GM08714 (cell line): ENCODE measurements at regions not wholly inside any gene's neighbourhood (a gene's known extent, or its start where the extent isn't known, plus 50 kb on each side); places are given as distances from the start of the nearest gene placed in this dataset.

Experiments used
- H3K4me3 ChIP-seq: fragments of 200-500 bp; sonication (Bioruptor generic); 2 replicates; pipeline ENCODE4 v1.5.1; 2014; ENCODE audit warnings: mild to moderate bottlenecking, low read length, inconsistent platforms
- ZNF274 ChIP-seq: IDR thresholded peaks from 2 replicates; pipeline ENCODE4 v1.6.1; 2012; ENCODE audit warnings: mild to moderate bottlenecking, low read depth, low read length

DNA sequence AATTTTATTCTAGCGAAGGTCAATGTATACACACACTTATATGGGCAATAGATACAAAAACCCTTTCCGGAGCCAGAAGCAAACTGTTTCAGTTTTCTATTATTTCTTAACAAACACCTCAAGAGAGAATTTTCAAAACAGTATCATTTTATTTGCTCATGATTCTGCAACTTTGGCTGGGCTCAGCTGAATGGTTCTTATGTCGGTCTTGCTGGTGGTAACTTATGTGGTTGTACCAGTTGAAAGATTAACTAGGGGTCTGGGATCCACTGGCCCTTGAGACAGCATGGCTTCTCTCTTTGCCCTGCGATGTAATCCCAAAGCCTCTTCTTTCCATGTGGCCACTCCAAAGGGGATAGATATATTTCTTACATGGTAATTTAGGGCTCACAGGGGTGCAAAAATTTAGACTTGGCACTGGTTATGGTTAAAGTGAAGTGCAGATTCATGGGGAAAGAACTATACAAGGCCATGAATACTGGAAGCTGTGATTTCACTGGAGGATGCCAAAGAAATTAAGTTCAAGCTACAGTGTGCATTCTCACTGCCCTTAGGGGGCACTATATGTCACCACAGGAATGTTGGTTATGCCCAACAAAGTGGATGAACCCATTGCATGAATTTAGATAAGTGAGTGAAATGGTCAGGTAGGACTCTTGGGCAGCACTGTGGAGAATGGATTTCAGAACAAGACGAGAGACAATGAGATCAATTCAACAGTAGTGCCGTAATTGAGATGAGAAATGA lies 94.3 kb upstream of the NAV3 start:
- no peak overlapping the region for H3K4me3 ChIP-seq
- no peak for TF ChIP-seq ZNF274

GRCh38 chr12:77734214-77734883 lies 96.3 kb upstream of the NAV3 start:
- no peak for TF ChIP-seq ZNF274

GRCh38 chr12:77728018-77728417 lies 102.7 kb upstream of the NAV3 start:
- no peak for TF ChIP-seq ZNF274
- H3K4me3 ChIP-seq = no peak overlapping the region

More at GRCh38 chr12:77734214-77734883, 96.3 kb upstream of the NAV3 start:
- no peak overlapping the region for H3K4me3 ChIP-seq

DNA sequence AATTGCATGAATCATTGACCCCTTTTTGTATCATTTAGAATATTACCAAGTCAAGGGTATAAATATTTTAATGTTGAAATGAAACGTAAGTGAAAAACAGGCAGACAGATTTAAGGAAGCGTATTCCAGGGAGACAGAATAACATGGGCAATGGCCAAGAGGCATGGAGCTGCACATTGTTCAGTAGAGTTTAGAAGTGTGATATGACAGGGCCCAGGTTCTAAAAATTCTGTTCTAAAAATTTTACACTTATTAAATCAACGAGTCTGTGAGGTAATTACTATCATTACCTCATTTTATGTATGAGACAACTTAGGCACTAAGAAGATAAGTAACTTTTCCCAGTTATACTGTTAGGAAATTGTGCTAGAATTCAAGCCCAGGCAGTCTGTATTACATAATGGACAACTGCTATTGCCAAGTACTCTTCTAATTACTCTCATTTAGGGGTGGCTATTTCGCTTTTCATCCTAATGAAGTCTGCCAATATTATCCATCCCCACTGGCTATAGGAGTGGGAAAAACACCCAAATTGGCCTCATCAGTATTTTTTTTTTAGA lies 103.2 kb upstream of the NAV3 start:
- H3K4me3 ChIP-seq = no peak overlapping the region
- TF ChIP-seq ZNF274 = no peak

- H3K4me3 ChIP-seq = no peak overlapping the region
- TF ChIP-seq ZNF274 = no peak
Measured at GRCh38 chr12:77725611-77726010, 105.1 kb upstream of the NAV3 start.

DNA sequence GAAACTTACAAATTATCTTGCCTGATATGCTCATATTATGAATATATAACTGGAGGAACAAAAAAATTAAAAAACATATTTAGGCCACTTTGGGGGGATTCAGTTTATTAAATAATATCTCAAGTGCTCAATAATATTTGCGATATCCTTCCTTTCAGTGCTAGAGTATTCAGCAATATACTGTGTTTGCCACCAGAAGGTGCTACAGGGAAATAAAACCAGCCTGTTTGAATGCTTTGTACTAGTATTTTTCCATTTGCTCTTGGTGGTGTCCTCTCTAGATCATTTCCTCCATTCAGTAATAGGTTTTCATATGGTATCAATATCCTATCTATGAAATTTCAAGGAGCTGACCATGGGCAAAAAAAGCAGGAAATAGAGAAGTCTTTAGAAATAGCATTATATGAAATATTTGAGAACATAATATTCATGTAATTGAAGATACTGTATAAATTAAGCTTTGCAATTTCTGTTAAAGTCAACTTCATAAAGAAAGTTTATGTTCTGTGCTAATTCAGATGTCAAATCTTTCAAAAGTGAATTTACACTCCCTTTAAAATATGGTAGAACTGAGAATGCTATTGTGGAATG lies 106.2 kb upstream of the NAV3 start:
- H3K4me3 ChIP-seq = no peak overlapping the region
- TF ChIP-seq ZNF274 = no peak

DNA sequence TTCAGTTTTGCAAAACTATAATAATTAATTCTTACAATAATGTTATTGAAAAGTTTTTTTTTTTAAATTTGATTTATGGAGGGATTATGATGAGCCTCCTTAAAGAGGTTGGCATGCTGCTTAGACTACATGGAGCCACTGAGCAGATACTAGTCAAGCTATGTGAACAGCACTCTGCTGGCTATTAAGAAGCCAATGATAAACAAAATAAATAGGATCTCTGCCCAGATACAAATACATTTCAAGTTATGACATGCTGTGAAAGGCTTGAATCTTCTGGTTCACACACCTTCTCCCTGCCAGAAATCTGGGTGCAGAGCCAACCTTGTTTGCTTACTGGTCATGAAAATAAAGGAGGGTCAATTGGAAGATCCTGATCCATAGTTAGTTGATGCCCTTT lies 107.4 kb upstream of the NAV3 start:
- no peak for TF ChIP-seq ZNF274
- H3K4me3 ChIP-seq = no peak overlapping the region

GRCh38 chr12:77722536-77722935 lies 108.2 kb upstream of the NAV3 start:
- no peak overlapping the region for H3K4me3 ChIP-seq
- no peak for TF ChIP-seq ZNF274

- TF ChIP-seq ZNF274 = no peak
- no peak overlapping the region for H3K4me3 ChIP-seq
Measured at GRCh38 chr12:77720258-77720657, 110.4 kb upstream of the NAV3 start.

DNA sequence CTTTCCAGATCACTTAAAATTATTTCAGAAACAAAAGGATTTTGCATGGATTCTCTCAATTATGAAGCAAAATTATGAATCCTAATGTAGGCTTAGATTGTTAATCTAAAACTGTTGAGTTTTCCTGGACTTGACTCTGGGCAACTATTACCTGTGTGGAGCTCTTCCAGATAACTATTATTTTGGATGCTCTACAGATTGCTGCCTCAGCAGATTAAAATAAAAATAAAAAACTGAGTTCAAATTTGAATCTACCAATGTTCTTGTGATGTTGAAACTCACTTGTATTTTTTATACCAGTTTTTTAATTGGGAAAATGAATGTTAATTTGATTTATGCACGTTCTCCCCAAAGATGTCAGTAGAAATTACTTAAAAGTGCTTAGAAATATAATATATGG lies 120.5 kb upstream of the NAV3 start:
- no peak overlapping the region for H3K4me3 ChIP-seq
- no peak for TF ChIP-seq ZNF274

- H3K4me3 ChIP-seq = no peak overlapping the region
- TF ChIP-seq ZNF274 = no peak
Measured at GRCh38 chr12:77697126-77697525, 133.6 kb upstream of the NAV3 start.

- no peak for TF ChIP-seq ZNF274
- H3K4me3 ChIP-seq = no peak overlapping the region
Measured at GRCh38 chr12:77696183-77696582, 134.5 kb upstream of the NAV3 start.

DNA sequence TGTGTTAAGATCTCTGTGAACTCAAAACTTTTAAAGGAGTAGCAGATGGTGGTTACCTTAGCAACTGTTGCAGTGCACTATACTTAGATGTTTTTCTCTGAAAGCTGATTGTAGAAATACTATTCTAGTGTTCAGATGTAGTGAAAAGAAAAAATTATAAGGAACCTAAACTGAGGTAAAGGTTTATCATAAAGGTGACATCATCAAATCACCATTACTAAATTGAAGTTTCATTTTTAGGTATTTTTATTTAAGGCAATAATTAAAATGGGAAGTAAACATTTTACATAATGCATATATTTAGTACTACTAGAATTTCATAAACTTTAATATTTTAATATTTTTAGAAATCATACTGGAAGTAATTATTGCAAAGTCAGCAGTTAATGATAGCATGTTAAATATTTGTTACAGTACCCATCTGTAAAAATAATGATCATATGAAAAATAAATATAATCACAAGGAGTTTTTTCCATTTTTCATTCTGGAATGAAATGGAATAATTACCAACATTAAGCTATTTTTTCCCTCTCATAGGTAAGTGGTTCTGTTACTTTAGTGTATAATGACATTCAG lies 141.1 kb upstream of the NAV3 start:
- H3K4me3 ChIP-seq = no peak overlapping the region
- TF ChIP-seq ZNF274 = no peak

GRCh38 chr12:77687321-77687720 lies 143.4 kb upstream of the NAV3 start:
- no peak overlapping the region for H3K4me3 ChIP-seq
- TF ChIP-seq ZNF274 = no peak
